ENCODE measurements at regions not wholly inside any gene's neighbourhood (a gene's known extent, or its start where the extent isn't known, plus 50 kb on each side); places are given as distances from the start of the nearest gene placed in this dataset.

DNA sequence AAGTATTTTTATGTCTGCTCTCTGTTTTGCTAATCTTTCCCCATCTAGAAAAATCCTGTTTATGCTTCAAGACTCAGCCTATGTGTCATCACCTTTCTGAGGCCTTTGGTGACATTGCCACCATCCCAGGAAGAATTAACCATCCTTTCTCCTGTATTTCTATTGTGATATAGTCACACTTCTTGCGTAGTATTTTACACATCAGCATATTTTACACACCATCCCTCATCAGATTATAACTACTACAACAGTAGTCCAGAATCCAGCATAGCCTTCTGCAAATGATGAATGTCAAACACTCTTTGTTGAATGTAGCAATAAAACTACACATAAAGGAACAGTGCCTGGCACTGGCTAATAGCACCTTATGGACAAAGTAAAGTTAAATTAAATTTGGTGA lies 275.3 kb upstream of the C1orf87 start:
- 85 to 97% methylated on average over 1 of the region's 1 CpG for WGBS, 2 donors

DNA sequence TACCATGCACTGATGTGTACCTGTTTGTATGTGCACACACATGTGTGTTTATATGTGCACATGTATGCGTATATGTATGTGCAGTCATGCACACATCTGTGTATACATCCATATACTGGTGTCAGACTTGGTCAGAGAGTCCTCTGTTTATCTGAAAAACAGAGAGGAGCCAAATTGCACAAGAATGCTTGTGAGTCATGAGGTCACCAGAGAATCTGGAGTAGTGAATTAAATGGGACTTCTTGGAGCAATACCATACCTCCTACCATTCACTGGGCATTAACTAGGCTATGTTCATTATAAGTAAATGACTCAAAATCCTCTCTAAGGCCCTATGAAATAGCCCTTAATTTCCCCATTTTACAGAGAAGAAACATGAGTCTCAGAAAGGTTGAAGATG lies 272.1 kb upstream of the C1orf87 start:
- Histone ChIP-seq H3K4me3 (no peak overlapping the region), H3K4me1 (no peaks in the 10 kb centered on the region), H3K27ac (no peak overlapping the region), H3K36me3 (no peaks in the 10 kb centered on the region), H3K9me3 (no peaks in the 10 kb centered on the region), H3K27me3 (no peaks in the 10 kb centered on the region)
- TF ChIP-seq, protein P1, sequence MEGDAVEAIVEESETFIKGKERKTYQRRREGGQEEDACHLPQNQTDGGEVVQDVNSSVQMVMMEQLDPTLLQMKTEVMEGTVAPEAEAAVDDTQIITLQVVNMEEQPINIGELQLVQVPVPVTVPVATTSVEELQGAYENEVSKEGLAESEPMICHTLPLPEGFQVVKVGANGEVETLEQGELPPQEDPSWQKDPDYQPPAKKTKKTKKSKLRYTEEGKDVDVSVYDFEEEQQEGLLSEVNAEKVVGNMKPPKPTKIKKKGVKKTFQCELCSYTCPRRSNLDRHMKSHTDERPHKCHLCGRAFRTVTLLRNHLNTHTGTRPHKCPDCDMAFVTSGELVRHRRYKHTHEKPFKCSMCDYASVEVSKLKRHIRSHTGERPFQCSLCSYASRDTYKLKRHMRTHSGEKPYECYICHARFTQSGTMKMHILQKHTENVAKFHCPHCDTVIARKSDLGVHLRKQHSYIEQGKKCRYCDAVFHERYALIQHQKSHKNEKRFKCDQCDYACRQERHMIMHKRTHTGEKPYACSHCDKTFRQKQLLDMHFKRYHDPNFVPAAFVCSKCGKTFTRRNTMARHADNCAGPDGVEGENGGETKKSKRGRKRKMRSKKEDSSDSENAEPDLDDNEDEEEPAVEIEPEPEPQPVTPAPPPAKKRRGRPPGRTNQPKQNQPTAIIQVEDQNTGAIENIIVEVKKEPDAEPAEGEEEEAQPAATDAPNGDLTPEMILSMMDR (IDR thresholded peaks at IDR 0.05), result no peak
- TF ChIP-seq EP300 (IDR thresholded peaks at IDR 0.05), result no peak
- no peak for TF ChIP-seq POLR2AphosphoS5 (IDR thresholded peaks at IDR 0.05)
- TF ChIP-seq POLR2A (IDR thresholded peaks at IDR 0.05), result no peak
- intact Hi-C loops (cut with DNase I), result no loop called here
- DNase-seq, result no peak
- WGBS, 2 donors, result 89 to 95% methylated on average over 1 of the region's 1 CpG

More for the DNA sequence above, 275.3 kb upstream of the C1orf87 start:
- no peak overlapping the region for H3K4me3 ChIP-seq
- no peak for DNase-seq
- intact Hi-C loops (cut with DNase I), result no loop called here
- TF ChIP-seq POLR2AphosphoS5 (IDR thresholded peaks at IDR 0.05), result no peak
- no peak for TF ChIP-seq POLR2A (IDR thresholded peaks at IDR 0.05)
- TF ChIP-seq, protein P1 (IDR thresholded peaks at IDR 0.05), result no peak
- TF ChIP-seq EP300 (IDR thresholded peaks at IDR 0.05), result no peak
- no peaks in the 10 kb centered on the region for H3K36me3 ChIP-seq
- no peaks in the 10 kb centered on the region for H3K4me1 ChIP-seq
- no peaks in the 10 kb centered on the region for H3K9me3 ChIP-seq
- H3K27ac ChIP-seq, result no peak overlapping the region
- H3K27me3 ChIP-seq, result no peaks in the 10 kb centered on the region

DNA sequence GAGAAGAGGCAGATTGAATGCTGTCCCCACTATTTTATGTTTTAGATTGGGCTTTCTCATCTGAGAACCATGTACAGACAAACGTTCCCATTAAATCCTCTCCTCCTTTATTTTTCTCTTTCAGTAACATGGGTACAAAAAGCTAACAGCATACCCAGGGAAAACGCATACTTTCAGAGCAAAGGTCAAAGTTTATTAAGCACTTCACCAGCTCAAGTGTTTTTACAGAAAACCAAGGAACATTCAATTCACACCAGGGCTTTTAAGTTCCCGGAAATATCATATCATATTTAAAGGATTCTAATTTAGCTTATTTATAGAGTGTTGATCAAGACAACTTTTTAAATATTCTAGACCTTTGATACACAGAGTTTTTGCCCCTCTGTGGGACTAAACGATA lies 271.5 kb upstream of the C1orf87 start:
- H3K4me1 ChIP-seq, result no peaks in the 10 kb centered on the region
- WGBS, 2 donors, result 33 to 64% methylated on average over 4 of the region's 4 CpGs
- H3K4me3 ChIP-seq, result no peak overlapping the region
- no peaks in the 10 kb centered on the region for H3K27me3 ChIP-seq
- no peak overlapping the region for H3K27ac ChIP-seq
- H3K36me3 ChIP-seq, result no peaks in the 10 kb centered on the region
- no peak for DNase-seq
- H3K9me3 ChIP-seq, result no peaks in the 10 kb centered on the region
- TF ChIP-seq POLR2A (IDR thresholded peaks at IDR 0.05) (no peak), POLR2AphosphoS5 (IDR thresholded peaks at IDR 0.05) (no peak), EP300 (IDR thresholded peaks at IDR 0.05) (no peak)
- TF ChIP-seq, protein P1 (IDR thresholded peaks at IDR 0.05), result no peak
- intact Hi-C loops (cut with DNase I), result no loop called here

DNA sequence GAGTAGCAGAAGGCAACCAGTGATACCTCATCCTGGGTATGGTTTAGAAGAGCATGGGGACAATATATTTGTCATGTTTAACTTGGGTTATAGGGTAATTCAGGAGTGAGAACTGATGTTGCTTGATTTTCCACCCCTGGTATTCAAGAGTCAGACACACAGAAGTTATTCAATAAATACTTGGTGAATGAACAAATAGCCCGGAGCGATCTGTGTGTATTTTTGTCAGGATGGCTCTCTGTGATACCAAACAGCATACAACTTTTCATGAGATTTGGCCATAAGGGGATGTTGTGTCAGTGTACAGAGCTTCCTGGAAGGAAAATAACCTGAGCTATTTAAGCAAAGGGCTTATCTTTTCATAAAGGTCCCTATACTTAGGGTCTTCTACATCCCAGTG lies 270.2 kb upstream of the C1orf87 start:
- intact Hi-C loops (cut with DNase I), result no loop called here
- TF ChIP-seq POLR2AphosphoS5 (IDR thresholded peaks at IDR 0.05), result no peak
- TF ChIP-seq EP300 (IDR thresholded peaks at IDR 0.05), result no peak
- TF ChIP-seq, protein P1 (IDR thresholded peaks at IDR 0.05), result no peak
- TF ChIP-seq POLR2A (IDR thresholded peaks at IDR 0.05), result no peak
- 74 to 98% methylated on average over 2 of the region's 2 CpGs for WGBS, 2 donors
- no peaks in the 10 kb centered on the region for H3K27me3 ChIP-seq
- no peak overlapping the region for H3K27ac ChIP-seq
- H3K4me1 ChIP-seq, result no peaks in the 10 kb centered on the region
- no peak for DNase-seq
- H3K4me3 ChIP-seq, result no peak overlapping the region
- no peaks in the 10 kb centered on the region for H3K36me3 ChIP-seq
- H3K9me3 ChIP-seq, result no peaks in the 10 kb centered on the region

DNA sequence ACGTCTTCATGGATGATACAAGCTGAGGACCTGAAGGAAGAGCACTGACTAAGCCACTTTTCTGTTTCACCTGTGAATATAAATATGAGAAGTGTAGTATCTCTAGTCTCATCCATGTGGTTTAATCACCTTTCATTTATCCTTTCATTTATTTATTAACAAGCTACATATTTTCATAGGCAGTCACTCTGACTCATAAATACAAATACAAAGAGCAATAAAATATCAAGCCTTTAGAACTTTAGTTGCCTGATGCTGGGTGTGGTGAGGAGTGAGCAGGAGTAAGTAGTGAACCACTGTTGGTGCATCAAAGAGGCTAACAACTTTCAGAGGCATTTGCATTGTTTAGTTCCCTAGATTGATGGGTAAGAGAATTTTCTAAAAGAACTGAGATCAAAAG lies 269.0 kb upstream of the C1orf87 start:
- H3K27ac ChIP-seq, result no peak overlapping the region
- H3K27me3 ChIP-seq, result no peaks in the 10 kb centered on the region
- 84 to 92% methylated on average over 1 of the region's 1 CpG for WGBS, 2 donors
- no peak overlapping the region for H3K4me3 ChIP-seq
- H3K36me3 ChIP-seq, result no peaks in the 10 kb centered on the region
- intact Hi-C loops (cut with DNase I), result no loop called here
- H3K9me3 ChIP-seq, result no peaks in the 10 kb centered on the region
- H3K4me1 ChIP-seq, result no peaks in the 10 kb centered on the region
- DNase-seq, result no peak
- TF ChIP-seq POLR2A (IDR thresholded peaks at IDR 0.05) (no peak), POLR2AphosphoS5 (IDR thresholded peaks at IDR 0.05) (no peak), EP300 (IDR thresholded peaks at IDR 0.05) (no peak)
- TF ChIP-seq, protein P1 (IDR thresholded peaks at IDR 0.05), result no peak
